HEK293 (cell line): ENCODE measurements at regions not wholly inside any gene's neighbourhood (a gene's known extent, or its start where the extent isn't known, plus 50 kb on each side); places are given as distances from the start of the nearest gene placed in this dataset.

Experiments used
- BCL11A ChIP-seq: fragments of 450-650 bp; formaldehyde crosslinking; IDR thresholded peaks from 2 replicates; pipeline ENCODE4 v1.5.1; 2016; ENCODE audit warnings: low read depth, missing biosample characterization, missing genetic modification characterization
- HOXD13 ChIP-seq: sonication (generic); formaldehyde crosslinking; IDR thresholded peaks from 2 replicates; pipeline ENCODE4 v1.8.0; 2022; ENCODE audit warnings: missing genetic modification reagents, borderline replicate concordance
- TCF7L2 ChIP-seq: IDR thresholded peaks from 2 replicates; pipeline ENCODE4 v1.6.1; 2011; ENCODE audit warnings: low read depth, mild to moderate bottlenecking, inconsistent platforms, low read length, moderate library complexity, borderline replicate concordance
- YY1 ChIP-seq: fragments of 450-650 bp; formaldehyde crosslinking; IDR thresholded peaks from 2 replicates; pipeline ENCODE4 v1.5.1; 2018; ENCODE audit warnings: missing biosample characterization, missing genetic modification characterization
- ZFP3 ChIP-seq: fragments of 450-650 bp; formaldehyde crosslinking; IDR thresholded peaks from 2 replicates; pipeline ENCODE4 v1.5.1; 2016; ENCODE audit warnings: low read depth, missing biosample characterization, missing genetic modification characterization
- ZNF221 ChIP-seq: fragments of 450-650 bp; formaldehyde crosslinking; IDR thresholded peaks from 2 replicates; pipeline ENCODE4 v1.5.1; 2017; ENCODE audit warnings: missing biosample characterization, missing genetic modification characterization, borderline replicate concordance
- ZNF548 ChIP-seq: fragments of 450-650 bp; formaldehyde crosslinking; IDR thresholded peaks from 2 replicates; pipeline ENCODE4 v1.5.1; 2016; ENCODE audit warnings: missing biosample characterization, missing genetic modification characterization
- ZNF701 ChIP-seq: fragments of 450-650 bp; formaldehyde crosslinking; IDR thresholded peaks from 2 replicates; pipeline ENCODE4 v1.5.1; 2016; ENCODE audit warnings: missing biosample characterization, missing genetic modification characterization
- TF ChIP-seq, protein P1 (sequence below): fragments of 450-650 bp; formaldehyde crosslinking; IDR thresholded peaks from 2 replicates; pipeline ENCODE4 v1.5.1; 2016; ENCODE audit warnings: missing biosample characterization, missing genetic modification characterization
- TF ChIP-seq, protein P2 (sequence below): fragments of 450-650 bp; formaldehyde crosslinking; IDR thresholded peaks from 2 replicates; pipeline ENCODE4 v1.5.1; 2016; ENCODE audit warnings: missing biosample characterization, missing genetic modification characterization

DNA sequence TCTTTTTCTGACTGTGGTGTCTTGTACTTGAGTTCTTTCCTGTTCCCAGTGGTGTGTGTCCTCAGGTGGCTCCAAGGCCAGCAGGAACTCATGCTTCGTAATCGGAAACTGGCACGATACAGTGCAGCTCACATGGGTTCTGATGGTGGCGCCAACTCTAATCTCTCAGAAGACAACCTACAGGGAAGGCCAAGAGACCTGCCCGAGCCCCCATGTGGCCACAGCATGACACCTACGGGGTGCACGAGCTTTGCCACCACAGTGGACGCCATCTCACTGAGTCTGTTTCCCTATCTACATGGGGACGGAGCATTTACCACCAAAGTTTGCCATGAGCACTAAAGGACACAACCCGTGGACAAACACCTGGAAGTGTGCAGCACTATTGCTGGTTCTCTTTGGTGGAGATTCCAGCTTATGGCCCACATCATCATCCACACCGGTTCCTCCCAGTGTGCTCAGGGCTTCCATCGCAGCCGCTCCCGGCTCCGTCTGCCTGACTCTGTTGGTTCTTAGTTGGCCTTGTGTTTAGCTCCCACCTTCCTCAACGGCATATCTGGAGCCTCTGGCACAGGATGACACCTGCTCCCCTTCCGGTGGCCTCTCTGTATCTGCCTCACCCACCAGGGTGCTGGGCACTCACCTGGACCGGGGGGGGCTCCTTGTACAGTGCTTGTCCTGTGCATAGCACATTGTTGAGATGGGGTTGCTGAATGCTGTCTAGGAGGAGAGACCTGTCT is 586.6 kb upstream of the MKI67 start:
- TF ChIP-seq, protein P1, sequence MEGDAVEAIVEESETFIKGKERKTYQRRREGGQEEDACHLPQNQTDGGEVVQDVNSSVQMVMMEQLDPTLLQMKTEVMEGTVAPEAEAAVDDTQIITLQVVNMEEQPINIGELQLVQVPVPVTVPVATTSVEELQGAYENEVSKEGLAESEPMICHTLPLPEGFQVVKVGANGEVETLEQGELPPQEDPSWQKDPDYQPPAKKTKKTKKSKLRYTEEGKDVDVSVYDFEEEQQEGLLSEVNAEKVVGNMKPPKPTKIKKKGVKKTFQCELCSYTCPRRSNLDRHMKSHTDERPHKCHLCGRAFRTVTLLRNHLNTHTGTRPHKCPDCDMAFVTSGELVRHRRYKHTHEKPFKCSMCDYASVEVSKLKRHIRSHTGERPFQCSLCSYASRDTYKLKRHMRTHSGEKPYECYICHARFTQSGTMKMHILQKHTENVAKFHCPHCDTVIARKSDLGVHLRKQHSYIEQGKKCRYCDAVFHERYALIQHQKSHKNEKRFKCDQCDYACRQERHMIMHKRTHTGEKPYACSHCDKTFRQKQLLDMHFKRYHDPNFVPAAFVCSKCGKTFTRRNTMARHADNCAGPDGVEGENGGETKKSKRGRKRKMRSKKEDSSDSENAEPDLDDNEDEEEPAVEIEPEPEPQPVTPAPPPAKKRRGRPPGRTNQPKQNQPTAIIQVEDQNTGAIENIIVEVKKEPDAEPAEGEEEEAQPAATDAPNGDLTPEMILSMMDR: no peak
- TF ChIP-seq TCF7L2 (no peak), ZNF701 (tag by site-specific recombination) (no peak), YY1 (tag by site-specific recombination) (no peak), HOXD13 (CRISPR knock-in tag) (no peak), ZNF548 (no peak), ZNF221 (no peak), ZFP3 (tag by site-specific recombination) (no peak), BCL11A (tag by site-specific recombination) (no peak)
- TF ChIP-seq, protein P2, sequence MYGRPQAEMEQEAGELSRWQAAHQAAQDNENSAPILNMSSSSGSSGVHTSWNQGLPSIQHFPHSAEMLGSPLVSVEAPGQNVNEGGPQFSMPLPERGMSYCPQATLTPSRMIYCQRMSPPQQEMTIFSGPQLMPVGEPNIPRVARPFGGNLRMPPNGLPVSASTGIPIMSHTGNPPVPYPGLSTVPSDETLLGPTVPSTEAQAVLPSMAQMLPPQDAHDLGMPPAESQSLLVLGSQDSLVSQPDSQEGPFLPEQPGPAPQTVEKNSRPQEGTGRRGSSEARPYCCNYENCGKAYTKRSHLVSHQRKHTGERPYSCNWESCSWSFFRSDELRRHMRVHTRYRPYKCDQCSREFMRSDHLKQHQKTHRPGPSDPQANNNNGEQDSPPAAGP: no peak
